ENCODE measurements at regions not wholly inside any gene's neighbourhood (a gene's known extent, or its start where the extent isn't known, plus 50 kb on each side); places are given as distances from the start of the nearest gene placed in this dataset.

DNA sequence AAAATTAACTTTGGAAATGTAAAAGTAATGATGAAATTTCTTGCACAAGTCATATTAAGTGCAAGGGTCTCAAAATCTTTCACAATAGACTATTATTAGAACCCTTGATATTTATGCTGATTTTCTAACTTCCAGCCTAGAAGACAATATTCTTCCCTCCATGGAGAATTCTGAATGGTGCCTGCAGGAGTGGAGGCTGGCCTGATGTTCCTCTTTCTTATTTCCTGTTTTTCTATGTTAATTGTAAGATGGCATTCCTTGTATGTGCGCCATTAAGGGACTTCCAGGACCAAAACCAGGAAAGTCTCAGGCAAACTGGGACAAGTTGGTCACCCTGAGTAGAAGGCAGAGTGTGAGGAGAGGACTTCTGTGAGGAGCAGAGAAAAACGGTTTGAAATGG, 294.9 kb downstream of the DLEU7 start:
- TF ChIP-seq, protein P1, sequence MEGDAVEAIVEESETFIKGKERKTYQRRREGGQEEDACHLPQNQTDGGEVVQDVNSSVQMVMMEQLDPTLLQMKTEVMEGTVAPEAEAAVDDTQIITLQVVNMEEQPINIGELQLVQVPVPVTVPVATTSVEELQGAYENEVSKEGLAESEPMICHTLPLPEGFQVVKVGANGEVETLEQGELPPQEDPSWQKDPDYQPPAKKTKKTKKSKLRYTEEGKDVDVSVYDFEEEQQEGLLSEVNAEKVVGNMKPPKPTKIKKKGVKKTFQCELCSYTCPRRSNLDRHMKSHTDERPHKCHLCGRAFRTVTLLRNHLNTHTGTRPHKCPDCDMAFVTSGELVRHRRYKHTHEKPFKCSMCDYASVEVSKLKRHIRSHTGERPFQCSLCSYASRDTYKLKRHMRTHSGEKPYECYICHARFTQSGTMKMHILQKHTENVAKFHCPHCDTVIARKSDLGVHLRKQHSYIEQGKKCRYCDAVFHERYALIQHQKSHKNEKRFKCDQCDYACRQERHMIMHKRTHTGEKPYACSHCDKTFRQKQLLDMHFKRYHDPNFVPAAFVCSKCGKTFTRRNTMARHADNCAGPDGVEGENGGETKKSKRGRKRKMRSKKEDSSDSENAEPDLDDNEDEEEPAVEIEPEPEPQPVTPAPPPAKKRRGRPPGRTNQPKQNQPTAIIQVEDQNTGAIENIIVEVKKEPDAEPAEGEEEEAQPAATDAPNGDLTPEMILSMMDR (IDR thresholded peaks at IDR 0.05 in 8 of 11, conservative IDR thresholded peaks at IDR 0.05 in 3 of 11): no peak
- no peak for TF ChIP-seq POLR2AphosphoS5 (IDR thresholded peaks at IDR 0.05)
